Ramos (cell line): ENCODE measurements at regions not wholly inside any gene's neighbourhood (a gene's known extent, or its start where the extent isn't known, plus 50 kb on each side); places are given as distances from the start of the nearest gene placed in this dataset.

Experiments used
- in situ Hi-C: fragments of 300-500 bp; cut with MboI; formaldehyde crosslinking; loops from one replicate; pipeline ENCODE4 v1.14.3; 2022; ENCODE audit warnings: low sequenced_read_pairs; ENCODE audit not compliant: unreplicated experiment

- in situ Hi-C loops: no loop called here
Observed at GRCh38 chr22:47476231-47476630, 713.8 kb downstream of the TBC1D22A start.

- in situ Hi-C loops: no loop called here
Observed at GRCh38 chr22:47474895-47475294, 712.4 kb downstream of the TBC1D22A start.

- in situ Hi-C loops: no loop called here
Observed at GRCh38 chr22:47474464-47474863, 712.0 kb downstream of the TBC1D22A start.

GRCh38 chr22:47472636-47473035 lies 710.2 kb downstream of the TBC1D22A start:
- in situ Hi-C loops: no loop called here

GRCh38 chr22:47471406-47471805 lies 709.0 kb downstream of the TBC1D22A start:
- in situ Hi-C loops: no loop called here

GRCh38 chr22:47465809-47466208 lies 703.4 kb downstream of the TBC1D22A start:
- in situ Hi-C loops: no loop called here

- in situ Hi-C loops: no loop called here
Observed at GRCh38 chr22:47465222-47465621, 702.8 kb downstream of the TBC1D22A start.

GRCh38 chr22:47463220-47463619 lies 700.8 kb downstream of the TBC1D22A start:
- in situ Hi-C loops: no loop called here

- in situ Hi-C loops: no loop called here
Observed at GRCh38 chr22:47460861-47461260, 698.4 kb downstream of the TBC1D22A start.

GRCh38 chr22:47460176-47460575 lies 697.7 kb downstream of the TBC1D22A start:
- in situ Hi-C loops: no loop called here

GRCh38 chr22:47458348-47458747 lies 695.9 kb downstream of the TBC1D22A start:
- in situ Hi-C loops: no loop called here

- in situ Hi-C loops: no loop called here
Observed at GRCh38 chr22:47457509-47458300, 695.3 kb downstream of the TBC1D22A start.

GRCh38 chr22:47457021-47457420 lies 694.6 kb downstream of the TBC1D22A start:
- in situ Hi-C loops: no loop called here

GRCh38 chr22:47456031-47456430 lies 693.6 kb downstream of the TBC1D22A start:
- in situ Hi-C loops: no loop called here

GRCh38 chr22:47453049-47453448 lies 690.6 kb downstream of the TBC1D22A start:
- in situ Hi-C loops: no loop called here

- in situ Hi-C loops: no loop called here
Observed at GRCh38 chr22:47452184-47452583, 689.7 kb downstream of the TBC1D22A start.

- in situ Hi-C loops: no loop called here
Observed at GRCh38 chr22:47450876-47451475, 688.5 kb downstream of the TBC1D22A start.

- in situ Hi-C loops: no loop called here
Observed at GRCh38 chr22:47449508-47450270, 687.2 kb downstream of the TBC1D22A start.

- in situ Hi-C loops: no loop called here
Observed at GRCh38 chr22:47448231-47449223, 686.1 kb downstream of the TBC1D22A start.
